Fibroblast of skin of scalp (primary cell): ENCODE measurements at regions not wholly inside any gene's neighbourhood (a gene's known extent, or its start where the extent isn't known, plus 50 kb on each side); places are given as distances from the start of the nearest gene placed in this dataset.
A peak's percentile ranks its signal among the peaks of the same experiment; 100 is the strongest.

ENCODE experiments used
- DNase-seq: peaks from one replicate; pipeline ENCODE4 v3.0.0-alpha.2; 2013

- DNase-seq: no peak
Observed at GRCh38 chr12:13839365-13840336, 141.8 kb downstream of the GRIN2B start.

GRCh38 chr12:13836099-13836498 is 145.3 kb downstream of the GRIN2B start:
- DNase-seq: no peak

GRCh38 chr12:13835652-13836051 is 145.8 kb downstream of the GRIN2B start:
- no peak for DNase-seq

GRCh38 chr12:13834241-13834640 is 147.2 kb downstream of the GRIN2B start:
- DNase-seq: no peak

GRCh38 chr12:13817131-13817530 is 164.3 kb downstream of the GRIN2B start:
- DNase-seq: no peak

GRCh38 chr12:13816394-13816793 is 165.0 kb downstream of the GRIN2B start:
- no peak for DNase-seq

- no peak for DNase-seq
Observed at GRCh38 chr12:13812168-13812567, 169.2 kb downstream of the GRIN2B start.

GRCh38 chr12:13811061-13811460 is 170.3 kb downstream of the GRIN2B start:
- DNase-seq: no peak

GRCh38 chr12:13805041-13805440 is 176.4 kb downstream of the GRIN2B start:
- no peak for DNase-seq

GRCh38 chr12:13801543-13801942 is 179.9 kb downstream of the GRIN2B start:
- no peak for DNase-seq

- no peak for DNase-seq
Observed at GRCh38 chr12:13799574-13799973, 181.8 kb downstream of the GRIN2B start.

GRCh38 chr12:13798162-13798561 is 183.2 kb downstream of the GRIN2B start:
- no peak for DNase-seq

- DNase-seq: no peak
Observed at GRCh38 chr12:13794706-13795105, 186.7 kb downstream of the GRIN2B start.

GRCh38 chr12:13790317-13790716 is 191.1 kb downstream of the GRIN2B start:
- no peak for DNase-seq

- DNase-seq: no peak
Observed at GRCh38 chr12:13788626-13789025, 192.8 kb downstream of the GRIN2B start.

- no peak for DNase-seq
Observed at GRCh38 chr12:13786646-13787045, 194.8 kb downstream of the GRIN2B start.

- DNase-seq: peak; percentile 11
Observed at GRCh38 chr12:13784504-13784903, 196.9 kb downstream of the GRIN2B start.

- DNase-seq: peak; percentile 22
Observed at GRCh38 chr12:13780453-13780852, 200.9 kb downstream of the GRIN2B start.

GRCh38 chr12:13777374-13777773 is 204.0 kb downstream of the GRIN2B start:
- DNase-seq: no peak

GRCh38 chr12:13772264-13772663 is 209.1 kb downstream of the GRIN2B start:
- DNase-seq: no peak

GRCh38 chr12:13770576-13770975 is 210.8 kb downstream of the GRIN2B start:
- DNase-seq: no peak

GRCh38 chr12:13769966-13770365 is 211.4 kb downstream of the GRIN2B start:
- no peak for DNase-seq

- no peak for DNase-seq
Observed at GRCh38 chr12:13769273-13769672, 212.1 kb downstream of the GRIN2B start.

GRCh38 chr12:13764748-13765147 is 216.7 kb downstream of the GRIN2B start:
- DNase-seq: no peak
